ENCODE measurements at regions not wholly inside any gene's neighbourhood (a gene's known extent, or its start where the extent isn't known, plus 50 kb on each side); places are given as distances from the start of the nearest gene placed in this dataset.

- Histone ChIP-seq H2AK5ac (ENCODE audit: low read depth, low read length) (no peak overlapping the region), H2BK12ac (ENCODE audit: low read depth, low read length) (no peak overlapping the region), H3K56ac (replicated peaks; ENCODE audit: insufficient read length, low read depth, low read length) (no peak overlapping the region), H3K4me1 (replicated peaks in 1 of 4; ENCODE audit: control insufficient read depth in 3 of 4, insufficient read depth in 4 of 4, low read length in 3 of 4) (no peaks in the 10 kb centered on the region), H4K91ac (replicated peaks; ENCODE audit: insufficient read length, low read length) (no peak overlapping the region), H4K20me1 (replicated peaks in 1 of 2; ENCODE audit: control insufficient read depth in 1 of 2, insufficient read depth in 2 of 2, low read length in 2 of 2) (no peaks in the 10 kb centered on the region), H3K79me1 (ENCODE audit: low read depth, low read length) (no peaks in the 10 kb centered on the region), H4K5ac (ENCODE audit: insufficient read length, low read depth, low read length) (no peak overlapping the region), H2BK5ac (ENCODE audit: low read depth, low read length) (no peak overlapping the region), H2BK120ac (replicated peaks; ENCODE audit: low read depth, low read length) (no peak overlapping the region), H3K79me2 (ENCODE audit: control insufficient read depth in 1 of 2, insufficient read depth in 2 of 2, low read length in 2 of 2) (no peaks in the 10 kb centered on the region), H3K36me3 (ENCODE audit: control insufficient read depth in 2 of 4, insufficient read depth in 4 of 4, low read length in 3 of 4) (no peaks in the 10 kb centered on the region), H3K27ac (ENCODE audit: low read depth, low read length) (no peak overlapping the region), H3K4me2 (ENCODE audit: insufficient read depth in 1 of 2, low read depth in 2 of 2, low read length in 2 of 2) (no peak overlapping the region), H3K27me3 (replicated peaks in 1 of 4; ENCODE audit: control insufficient read depth in 3 of 4, extremely low read depth in 1 of 4, insufficient read depth in 3 of 4, low read length in 3 of 4) (no peaks in the 10 kb centered on the region), H3K23me2 (ENCODE audit: low read depth, low read length) (no peaks in the 10 kb centered on the region), H3K18ac (ENCODE audit: extremely low read depth, low read length) (no peak overlapping the region), H3K14ac (ENCODE audit: insufficient read length) (no peak overlapping the region), H2AFZ (ENCODE audit: low read length) (no peak overlapping the region), H3K4me3 (ENCODE audit: extremely low read depth in 1 of 4, insufficient read depth in 2 of 4, low read depth in 3 of 4, low read length in 4 of 4) (no peak overlapping the region), H3K9ac (replicated peaks in 1 of 4; ENCODE audit: extremely low read depth in 1 of 4, low read depth in 3 of 4, low read length in 3 of 4) (no peak overlapping the region), H4K8ac (ENCODE audit: extremely low read depth, insufficient read depth, low read length) (no peak overlapping the region), H3K9me3 (ENCODE audit: insufficient read depth in 2 of 2, low read depth in 1 of 2, low read length in 1 of 2) (no peaks in the 10 kb centered on the region), H2BK15ac (ENCODE audit: low read length) (no peak overlapping the region), H3K23ac (ENCODE audit: insufficient read length) (no peak overlapping the region), H3K4ac (replicated peaks; ENCODE audit: insufficient read length, low read depth, low read length) (no peak overlapping the region), H2BK20ac (ENCODE audit: low read length) (no peak overlapping the region)
- DNase-seq (ENCODE audit: low read depth in 1 of 2, low spot score in 2 of 2) = no peak
- ChIA-PET CTCF (ENCODE audit: partially characterized antibody) (no interaction called here), POLR2A (ENCODE audit: partially characterized antibody) (no interaction called here)
- WGBS, 2 experiments (ENCODE audit: extremely low coverage in 1 of 2, insufficient coverage in 1 of 2, insufficient read length in 1 of 2, insufficient replicate concordance in 2 of 2, low coverage in 1 of 2, low lambda C conversion rate in 2 of 2, missing lambda C conversion rate in 1 of 2) = 96% methylated on average over 2 of the region's 2 CpGs; no CpG with 5 or more reads in 1 of the 2 experiments
- FAIRE-seq = no peak
- no peak for TF ChIP-seq GTF2F1 (IDR thresholded peaks at IDR 0.05; ENCODE audit: borderline replicate concordance, low read depth, low read length)
- no peak for TF ChIP-seq BCL11A (IDR thresholded peaks at IDR 0.05; ENCODE audit: low read depth in 2 of 2, low read length in 2 of 2)
- no peak for TF ChIP-seq TEAD4 (IDR thresholded peaks at IDR 0.05; ENCODE audit: low read depth, low read length)
- no peak for TF ChIP-seq TAF1 (IDR thresholded peaks at IDR 0.05; ENCODE audit: low read depth, low read length)
These were observed 1604.6 kb downstream of the HACE1 start for GRCh38 chr6:103255132-103255531.

Measured in H1 (cell line).